Dedifferentiated amniotic fluid mesenchymal stem cell (primary cell): ENCODE measurements at regions not wholly inside any gene's neighbourhood (a gene's known extent, or its start where the extent isn't known, plus 50 kb on each side); places are given as distances from the start of the nearest gene placed in this dataset.

ENCODE experiments used
- DNase-seq: peaks from one replicate; pipeline ENCODE4 v3.0.0-alpha.2; 2016; ENCODE audit errors: extremely low spot score

GRCh38 chrX:97766501-97767095 lies 882.9 kb downstream of the RPA4 start:
- no peak for DNase-seq

GRCh38 chrX:97787311-97787710 lies 903.6 kb downstream of the RPA4 start:
- no peak for DNase-seq

GRCh38 chrX:97787849-97788248 lies 904.1 kb downstream of the RPA4 start:
- DNase-seq = no peak

- no peak for DNase-seq
Observed at GRCh38 chrX:97790850-97791249, 907.1 kb downstream of the RPA4 start.

- DNase-seq = no peak
Observed at GRCh38 chrX:97797076-97797475, 913.4 kb downstream of the RPA4 start.

- DNase-seq = no peak
Observed at GRCh38 chrX:97806238-97806637, 922.5 kb downstream of the RPA4 start.

- no peak for DNase-seq
Observed at GRCh38 chrX:97806946-97807345, 923.2 kb downstream of the RPA4 start.

- DNase-seq = no peak
Observed at GRCh38 chrX:97820170-97820569, 936.5 kb downstream of the RPA4 start.

- no peak for DNase-seq
Observed at GRCh38 chrX:97828471-97828870, 944.8 kb downstream of the RPA4 start.

- no peak for DNase-seq
Observed at GRCh38 chrX:97835969-97836368, 952.3 kb downstream of the RPA4 start.

- DNase-seq = no peak
Observed at GRCh38 chrX:97841544-97842179, 958.0 kb downstream of the RPA4 start.

GRCh38 chrX:97842468-97843199 lies 958.9 kb downstream of the RPA4 start:
- no peak for DNase-seq

- no peak for DNase-seq
Observed at GRCh38 chrX:97843200-97843811, 959.6 kb downstream of the RPA4 start.

- no peak for DNase-seq
Observed at GRCh38 chrX:97844161-97844560, 960.5 kb downstream of the RPA4 start.

- no peak for DNase-seq
Observed at GRCh38 chrX:97844943-97845342, 961.2 kb downstream of the RPA4 start.

- DNase-seq = no peak
Observed at GRCh38 chrX:97845451-97845850, 961.7 kb downstream of the RPA4 start.

GRCh38 chrX:97846228-97846627 lies 962.5 kb downstream of the RPA4 start:
- no peak for DNase-seq

- no peak for DNase-seq
Observed at GRCh38 chrX:97846718-97847237, 963.1 kb downstream of the RPA4 start.

- DNase-seq = no peak
Observed at GRCh38 chrX:97847885-97848679, 964.4 kb downstream of the RPA4 start.

- DNase-seq = no peak
Observed at GRCh38 chrX:97849951-97850350, 966.2 kb downstream of the RPA4 start.

GRCh38 chrX:97850911-97851310 lies 967.2 kb downstream of the RPA4 start:
- no peak for DNase-seq

- DNase-seq = no peak
Observed at GRCh38 chrX:97854086-97854485, 970.4 kb downstream of the RPA4 start.
